Heart right ventricle (tissue), 16 donors: ENCODE measurements at regions not wholly inside any gene's neighbourhood (a gene's known extent, or its start where the extent isn't known, plus 50 kb on each side); places are given as distances from the start of the nearest gene placed in this dataset.

Experiments
- ATAC-seq, 8 donors: fragments of 200-7000 bp; cut with Tn5 transposase; one replicate each; pipeline ENCODE4 v1.9.1; 2020; ENCODE audit warnings: mild to moderate bottlenecking in 8 of 8, moderate library complexity in 8 of 8, moderate number of reproducible peaks in 1 of 8
- DNase-seq, 2 donors: peaks; one replicate each; pipeline ENCODE4 v3.0.0-alpha.2; 2020
- H3K27ac ChIP-seq, 10 donors: fragments of 200-600 bp; sonication (generic) in 2 of 10; one replicate each; pipeline versions ENCODE4 v1.5.0 to v1.8.0; 2020 to 2022; ENCODE audit warnings: mild to moderate bottlenecking in 3 of 10
- H3K27me3 ChIP-seq, 7 donors: fragments of 200-600 bp; one replicate each; pipeline ENCODE4 v1.8.0; 2021 to 2022; ENCODE audit warnings: mild to moderate bottlenecking in 2 of 7
- H3K36me3 ChIP-seq, 9 donors: fragments of 200-600 bp; sonication (generic) in 1 of 9; one replicate each; pipeline versions ENCODE4 v1.5.0 to v1.8.0; 2020 to 2022; ENCODE audit warnings: mild to moderate bottlenecking in 2 of 9
- H3K4me1 ChIP-seq, 9 donors: fragments of 200-600 bp; sonication (generic) in 1 of 9; one replicate each; pipeline versions ENCODE4 v1.5.0 to v1.8.0; 2020 to 2022; ENCODE audit warnings: mild to moderate bottlenecking in 4 of 9
- H3K4me3 ChIP-seq, 10 donors: fragments of 200-600 bp; sonication (generic) in 2 of 10; one replicate each; pipeline versions ENCODE4 v1.5.0 to v1.8.0; 2020 to 2022; ENCODE audit warnings: mild to moderate bottlenecking in 7 of 10, moderate library complexity in 2 of 10
- H3K9me3 ChIP-seq, 11 donors: fragments of 200-600 bp in 10 of 11; sonication (generic) in 2 of 11; one replicate each; pipeline versions ENCODE4 v1.5.0 to v1.8.0; 2013 to 2022; ENCODE audit warnings: mild to moderate bottlenecking in 2 of 11, control low read depth in 1 of 11, moderate library complexity in 1 of 11
- WGBS, 2 donors: extraction: QIAGEN DNeasy Blood & Tissue Kit; methylation state at CpG; one replicate each; pipeline ENCODE4 v1.1.7; 2013; ENCODE audit warnings: inconsistent platforms in 1 of 2; 5-methylcytosine and 5-hydroxymethylcytosine counted together
- intact Hi-C, 10 donors: fragments of 100-400 bp; cut with DNase I; formaldehyde crosslinking; loops; one replicate each; pipeline versions ENCODE4 v1.11.1 to v1.14.2; 2022
- TF ChIP-seq, protein P1 (sequence below), 9 donors: fragments of 200-600 bp; sonication (generic) in 2 of 9; IDR thresholded peaks; one replicate each; pipeline versions ENCODE4 v1.5.0 to v1.8.0; 2021 to 2022; ENCODE audit warnings: antibody characterized with exemption in 9 of 9, mild to moderate bottlenecking in 5 of 9, moderate library complexity in 1 of 9
- donor health status: Arrhythmogenic right ventricular cardiomyopathy.
- donor health status: ischemic (EF 13 %, LVEDD 7.1; RV severe dilation, severe dysfunction).
- donor health status: healthy with polysubstance abuse.
- donor health status: DM: no; HTN: yes; CAD: no.
- donor health status: DM: no; HTN: no; CAD: no.
- donor health status: ischemic (EF 25% LVEDD 6.9; RV normal size, moderate dysfunction).
- donor health status: ischemic (EF 25% LVEDD 5.7; RV mildly dilated, moderate dysfunction).
- donor health status: healthy.
- donor health status: DM: yes; HTN: yes; CAD: no.
- donor health status: Ischemic cardiomyopathy.
- donor health status: ischemic (EF 35%, LVEDD 5.7; RV mildly dilated, moderate dysfunction).
- donor health status: nonischemic (EF 11% LVEDD 7.7; RV severe dilation, severe dysfunction).
- donor health status: DM: yes; HTN: yes; CAD: no.
- donor health status: PGD.
- donor health status: ischemic (EF 29% LVEDD 5.4; RV normal size, mild dysfunction).
- donor health status: nonischemic (EF 23%, LVEDD 6.1; RV moderate dilation, normal function).

DNA sequence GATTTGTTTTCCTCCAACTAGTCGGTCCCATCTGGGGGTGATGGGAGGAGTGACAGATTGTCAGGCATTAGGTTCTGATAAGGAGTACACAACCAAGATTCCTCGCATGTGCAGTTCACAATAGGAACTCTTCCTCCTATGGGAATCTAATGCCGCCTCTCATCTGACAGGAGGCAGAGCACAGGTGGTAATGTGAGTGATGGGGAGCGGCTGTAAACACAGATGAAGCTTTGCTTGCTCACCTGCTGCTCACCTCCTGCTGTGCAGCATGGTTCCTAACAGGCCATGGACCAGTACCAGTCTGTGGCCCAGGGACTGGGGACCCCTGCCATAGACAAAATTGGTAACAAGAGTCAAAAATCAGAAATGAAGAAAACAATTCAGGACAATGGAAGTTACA is 173.3 kb upstream of the HMHB1 start:
- H3K4me3 ChIP-seq, result no peak overlapping the region
- H3K4me1 ChIP-seq, result peaks cover 0 to 31% (median 16%) of the 10 kb centered on the region in 9 donors
- H3K27ac ChIP-seq, result no peak overlapping the region
- no peaks in the 10 kb centered on the region for H3K36me3 ChIP-seq
- H3K27me3 ChIP-seq, result no peaks in the 10 kb centered on the region
- H3K9me3 ChIP-seq, result no peaks in the 10 kb centered on the region
- intact Hi-C loops, result no loop called here
- TF ChIP-seq, protein P1, sequence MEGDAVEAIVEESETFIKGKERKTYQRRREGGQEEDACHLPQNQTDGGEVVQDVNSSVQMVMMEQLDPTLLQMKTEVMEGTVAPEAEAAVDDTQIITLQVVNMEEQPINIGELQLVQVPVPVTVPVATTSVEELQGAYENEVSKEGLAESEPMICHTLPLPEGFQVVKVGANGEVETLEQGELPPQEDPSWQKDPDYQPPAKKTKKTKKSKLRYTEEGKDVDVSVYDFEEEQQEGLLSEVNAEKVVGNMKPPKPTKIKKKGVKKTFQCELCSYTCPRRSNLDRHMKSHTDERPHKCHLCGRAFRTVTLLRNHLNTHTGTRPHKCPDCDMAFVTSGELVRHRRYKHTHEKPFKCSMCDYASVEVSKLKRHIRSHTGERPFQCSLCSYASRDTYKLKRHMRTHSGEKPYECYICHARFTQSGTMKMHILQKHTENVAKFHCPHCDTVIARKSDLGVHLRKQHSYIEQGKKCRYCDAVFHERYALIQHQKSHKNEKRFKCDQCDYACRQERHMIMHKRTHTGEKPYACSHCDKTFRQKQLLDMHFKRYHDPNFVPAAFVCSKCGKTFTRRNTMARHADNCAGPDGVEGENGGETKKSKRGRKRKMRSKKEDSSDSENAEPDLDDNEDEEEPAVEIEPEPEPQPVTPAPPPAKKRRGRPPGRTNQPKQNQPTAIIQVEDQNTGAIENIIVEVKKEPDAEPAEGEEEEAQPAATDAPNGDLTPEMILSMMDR (IDR thresholded peaks at IDR 0.05), result no peak
- ATAC-seq (no peak), DNase-seq (no peak)
- WGBS, 2 donors, result 81 to 95% methylated on average over 4 of the region's 4 CpGs

DNA sequence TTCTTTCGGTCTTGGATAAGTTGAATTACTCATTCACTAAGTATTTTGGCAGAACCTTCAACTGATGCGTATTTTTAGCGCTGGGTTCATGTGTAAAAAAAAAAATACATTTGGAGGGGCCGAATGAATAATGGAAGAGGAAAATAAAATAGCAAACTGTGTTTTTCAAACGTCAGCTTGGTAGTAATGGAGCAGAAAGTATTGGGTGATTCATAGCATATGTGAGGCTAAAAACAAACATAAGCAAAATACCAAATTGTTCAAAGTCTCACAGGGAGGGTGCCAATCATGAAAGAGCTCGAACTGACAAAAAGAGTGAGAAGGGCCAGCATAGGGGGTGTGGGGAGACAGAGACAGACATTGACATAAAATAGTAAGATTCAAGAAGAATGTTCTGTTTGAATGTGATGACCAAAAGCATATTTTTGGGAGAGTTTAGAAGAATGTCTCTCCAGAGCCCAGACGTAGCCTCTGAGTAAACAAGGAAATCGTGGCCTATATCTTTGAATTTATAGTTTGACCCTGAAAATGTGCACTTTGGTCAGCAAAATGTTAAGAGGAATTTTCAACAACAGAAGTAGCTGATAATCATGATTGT is 174.9 kb upstream of the HMHB1 start:
- intact Hi-C loops, result no loop called here
- H3K4me3 ChIP-seq, result no peak overlapping the region
- WGBS, 2 donors, result 64 to 69% methylated on average over 8 of the region's 8 CpGs
- no peaks in the 10 kb centered on the region for H3K36me3 ChIP-seq
- H3K9me3 ChIP-seq, result no peaks in the 10 kb centered on the region
- H3K4me1 ChIP-seq, result peaks cover 0 to 31% (median 16%) of the 10 kb centered on the region in 9 donors
- peak in 1 of 8 donors; percentile 11 for ATAC-seq
- no peaks in the 10 kb centered on the region for H3K27me3 ChIP-seq
- no peak for DNase-seq
- TF ChIP-seq, protein P1 (IDR thresholded peaks at IDR 0.05), result no peak
- peak overlapping the region in 6 of 10 donors; percentile 31 to 61 (median 40) for H3K27ac ChIP-seq

DNA sequence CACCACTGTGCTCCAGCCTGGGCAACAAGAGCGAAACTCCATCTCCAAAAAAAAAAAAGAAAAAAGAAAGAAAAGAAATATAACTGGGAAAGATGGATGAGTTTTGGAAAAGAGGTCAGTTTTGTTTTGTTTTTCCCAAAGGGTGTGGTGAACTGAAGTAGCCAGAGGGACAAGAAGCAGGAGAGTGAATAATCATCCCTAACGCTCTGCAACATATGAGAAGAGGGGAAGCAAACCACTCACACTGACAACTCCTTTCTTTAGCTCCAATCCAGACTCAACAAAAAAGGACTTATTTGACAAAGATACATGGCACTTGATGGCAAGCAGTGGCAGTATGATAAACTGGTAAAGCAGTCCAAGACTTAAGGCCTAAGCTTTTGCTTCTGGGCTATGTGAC is 176.1 kb upstream of the HMHB1 start:
- TF ChIP-seq, protein P1 (IDR thresholded peaks at IDR 0.05), result no peak
- ATAC-seq, result peak in 1 of 8 donors; percentile 36
- H3K4me1 ChIP-seq, result peaks cover 0 to 24% (median 16%) of the 10 kb centered on the region in 9 donors
- no peaks in the 10 kb centered on the region for H3K36me3 ChIP-seq
- no peak overlapping the region for H3K27ac ChIP-seq
- intact Hi-C loops, result no loop called here
- no peak for DNase-seq
- H3K27me3 ChIP-seq, result no peaks in the 10 kb centered on the region
- H3K4me3 ChIP-seq, result no peak overlapping the region
- no peaks in the 10 kb centered on the region for H3K9me3 ChIP-seq
- WGBS, 2 donors, result 84 to 87% methylated on average over 2 of the region's 2 CpGs

DNA sequence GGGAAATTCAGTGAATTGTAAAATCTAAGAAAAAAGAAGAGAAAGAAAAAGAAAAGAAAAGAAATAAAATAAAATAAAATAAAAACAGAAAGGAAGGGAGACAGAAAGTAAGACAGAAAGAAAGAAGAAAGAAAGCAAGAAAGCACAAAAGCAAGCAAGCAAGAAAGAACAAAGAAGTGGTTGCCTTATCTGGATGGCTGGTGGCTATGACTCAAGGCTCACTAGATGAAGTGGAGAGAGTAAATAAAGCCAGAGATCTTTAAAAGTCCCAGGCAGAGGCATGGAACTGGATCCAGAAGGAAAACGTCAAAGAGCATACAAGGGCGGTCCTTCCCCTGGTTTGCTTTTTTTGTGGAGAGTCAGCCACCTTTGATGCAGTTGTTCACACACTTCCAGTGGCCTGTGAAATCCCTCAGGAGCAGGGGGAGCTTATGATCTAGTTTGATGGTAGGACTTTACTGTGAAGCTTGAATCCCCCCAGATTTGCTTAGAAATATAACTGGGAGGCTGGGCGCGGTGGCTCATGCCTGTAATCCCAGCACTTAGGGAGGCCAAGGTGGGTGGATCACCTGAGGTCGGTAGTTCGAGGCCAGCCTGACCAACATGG is 176.7 kb upstream of the HMHB1 start:
- intact Hi-C loops, result no loop called here
- H3K9me3 ChIP-seq, result no peaks in the 10 kb centered on the region
- no peak for DNase-seq
- H3K4me1 ChIP-seq, result peaks cover 0 to 27% (median 16%) of the 10 kb centered on the region in 9 donors
- 83 to 90% methylated on average over 6 of the region's 6 CpGs for WGBS, 2 donors
- TF ChIP-seq, protein P1 (IDR thresholded peaks at IDR 0.05), result no peak
- H3K27ac ChIP-seq, result no peak overlapping the region
- no peaks in the 10 kb centered on the region for H3K27me3 ChIP-seq
- no peak for ATAC-seq
- no peaks in the 10 kb centered on the region for H3K36me3 ChIP-seq
- H3K4me3 ChIP-seq, result no peak overlapping the region
